Erythroblast (primary cell): ENCODE measurements at regions not wholly inside any gene's neighbourhood (a gene's known extent, or its start where the extent isn't known, plus 50 kb on each side); places are given as distances from the start of the nearest gene placed in this dataset.

Source experiments
- GATA1 ChIP-seq: IDR thresholded peaks from 2 replicates; pipeline ENCODE4 v1.6.1; 2011; ENCODE audit warnings: low read depth, mild to moderate bottlenecking, control low read depth, low read length, moderate library complexity
- POLR2A ChIP-seq: IDR thresholded peaks from 2 replicates; pipeline ENCODE4 v1.6.1; 2011; ENCODE audit warnings: mild to moderate bottlenecking, low read length

- no peak for TF ChIP-seq POLR2A
- TF ChIP-seq GATA1: no peak
Observed at GRCh38 chr2:16537347-16537746, 128.3 kb downstream of the CYRIA start.
